ENCODE measurements at regions not wholly inside any gene's neighbourhood (a gene's known extent, or its start where the extent isn't known, plus 50 kb on each side); places are given as distances from the start of the nearest gene placed in this dataset.
"Not testable (repeated sequence)": the region's sequence is repeated elsewhere in the genome, so short reads cannot be mapped to it uniquely, and the experiment has no call there.

DNA sequence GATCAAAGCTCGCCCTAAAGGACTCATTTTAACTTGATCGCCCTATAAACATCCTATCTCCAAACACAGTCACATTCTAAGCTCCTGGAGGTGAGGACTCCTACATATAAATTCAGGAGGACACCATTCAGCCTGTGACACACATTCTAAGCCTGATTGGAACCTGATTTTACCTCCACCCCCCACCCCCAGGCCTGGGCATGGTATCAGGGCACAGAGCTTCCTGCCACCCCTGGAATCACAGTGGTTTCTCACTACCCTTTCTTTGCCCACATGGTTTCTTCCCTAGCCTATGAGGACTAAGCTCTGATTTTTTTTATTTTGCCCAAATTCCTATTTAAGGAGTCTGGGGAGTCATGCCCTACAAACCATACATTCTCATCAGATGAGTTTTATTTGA is 428.1 kb upstream of the ID2 start:
- DNase-seq: no peak

DNA sequence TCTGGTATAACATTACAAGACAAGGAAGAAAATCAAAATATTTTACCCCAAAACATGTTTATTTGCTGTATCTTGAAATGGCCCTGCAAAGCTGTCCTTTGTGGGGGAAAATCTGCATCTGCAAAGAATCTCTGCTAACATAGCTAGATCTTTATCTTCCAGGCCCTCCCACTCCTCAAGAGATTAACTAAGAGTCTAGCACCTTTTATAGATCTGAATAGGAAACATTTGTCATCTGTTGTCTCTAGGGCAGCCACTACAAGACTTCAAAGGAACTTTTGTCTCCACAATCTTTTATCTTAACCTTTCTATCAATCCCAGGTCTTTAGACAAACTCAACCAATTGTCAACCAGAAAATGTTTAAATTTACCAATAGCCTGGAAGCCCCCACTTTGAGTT is 427.6 kb upstream of the ID2 start:
- not testable (repeated sequence) for DNase-seq

DNA sequence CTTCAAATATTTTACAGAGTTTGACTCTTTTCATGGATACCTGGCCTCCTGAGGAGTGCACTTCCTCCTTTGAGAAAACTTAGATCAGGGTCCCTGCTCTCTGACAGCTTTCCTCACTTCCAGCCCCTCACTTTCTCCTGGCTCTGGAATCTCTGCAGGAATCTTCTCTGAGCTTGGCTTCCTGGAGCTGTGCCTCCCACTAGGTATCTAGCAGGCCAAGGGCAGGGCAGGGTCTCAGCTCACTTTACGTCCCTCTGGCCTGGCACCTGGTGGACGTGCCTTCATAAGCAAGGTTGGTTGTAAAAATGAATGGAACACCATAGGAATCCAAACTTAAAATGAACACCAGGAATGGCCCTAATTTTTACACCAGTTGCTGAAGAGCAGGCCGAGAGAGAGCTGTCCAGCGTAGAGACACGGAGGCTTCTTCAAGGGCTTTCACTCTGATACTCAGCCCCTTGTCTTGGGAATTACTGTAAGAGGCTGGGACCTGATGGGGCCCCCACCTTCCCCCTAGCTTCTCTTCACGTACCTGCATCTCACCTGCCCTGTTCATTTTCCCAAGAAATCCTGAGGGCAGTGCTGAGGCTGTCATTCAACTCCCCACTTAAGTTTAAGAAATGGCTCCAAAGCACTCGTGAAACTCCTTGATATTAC is 426.9 kb upstream of the ID2 start:
- no peak for DNase-seq

DNA sequence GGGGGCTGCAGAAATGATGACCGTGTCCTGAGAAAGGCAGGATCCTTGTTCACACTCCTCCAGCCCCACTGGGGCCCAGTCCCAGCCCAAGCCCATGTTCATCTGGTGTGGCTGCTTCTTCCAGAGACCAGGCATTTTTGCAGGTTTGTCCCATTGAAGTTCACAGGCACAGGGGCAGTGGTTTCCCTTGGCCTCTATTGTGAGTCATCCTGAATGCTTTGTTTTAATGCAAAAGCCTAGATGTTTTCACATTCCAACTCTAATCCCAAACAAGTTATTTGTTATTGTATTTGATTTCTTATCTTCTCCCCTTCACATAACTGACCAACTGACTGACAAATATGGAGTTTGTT is 426.4 kb upstream of the ID2 start:
- no peak for DNase-seq

DNA sequence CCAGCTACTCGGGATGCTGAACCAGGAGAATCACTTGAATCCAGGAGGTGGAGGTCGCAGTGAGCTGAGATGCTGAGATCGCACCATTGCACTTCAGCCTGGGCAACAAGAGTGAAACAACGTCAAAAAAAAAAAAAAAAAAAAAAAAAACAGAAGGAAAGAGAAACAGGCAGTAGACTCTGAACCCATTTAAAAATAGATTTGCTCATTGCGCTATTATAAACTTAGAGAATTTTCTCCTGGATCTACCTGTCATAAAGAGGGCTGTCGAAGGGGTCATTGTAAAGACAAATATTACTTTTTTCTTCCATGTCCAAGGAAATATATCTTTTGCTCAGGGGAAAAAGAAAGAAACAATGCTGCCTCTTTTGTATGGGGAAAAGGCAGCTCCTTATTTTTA is 425.0 kb upstream of the ID2 start:
- no peak for DNase-seq

DNA sequence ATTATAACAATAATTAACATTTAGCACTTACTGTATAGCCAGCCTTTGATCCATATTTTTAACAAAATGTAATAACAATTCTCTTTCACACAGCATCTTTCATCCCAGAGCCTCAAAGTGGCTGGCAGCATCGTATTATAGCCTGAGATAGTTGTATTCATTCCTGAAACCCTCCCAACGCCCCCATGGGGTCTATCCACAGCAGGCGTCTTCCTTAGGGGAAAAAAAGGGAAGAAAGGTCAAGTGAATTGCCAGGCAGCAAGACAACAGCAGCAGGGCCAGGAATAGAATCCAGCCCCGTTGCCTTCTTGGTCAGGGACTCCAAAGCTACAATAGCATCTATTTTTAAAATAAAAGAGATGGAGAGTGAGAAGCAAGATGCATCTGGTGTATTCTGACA is 424.4 kb upstream of the ID2 start:
- no peak for DNase-seq

DNA sequence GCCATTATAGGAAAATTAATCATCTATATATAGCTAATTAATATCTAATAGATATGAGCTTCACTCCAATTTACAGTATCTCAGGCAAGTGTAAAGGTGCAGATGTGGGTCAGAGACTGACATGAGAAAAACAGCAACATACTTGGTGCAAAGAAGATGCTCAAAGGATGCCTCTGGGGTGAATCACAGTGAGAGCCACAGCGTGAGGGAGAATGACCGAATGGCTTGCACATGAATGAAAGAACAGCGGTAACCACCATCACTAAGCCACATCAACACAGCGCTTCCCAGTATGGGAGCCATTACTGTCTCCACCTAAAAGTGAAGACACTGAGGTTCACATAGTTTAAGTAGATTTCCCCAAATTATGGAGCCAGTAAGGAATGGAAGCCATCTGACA is 423.4 kb upstream of the ID2 start:
- DNase-seq: no peak

DNA sequence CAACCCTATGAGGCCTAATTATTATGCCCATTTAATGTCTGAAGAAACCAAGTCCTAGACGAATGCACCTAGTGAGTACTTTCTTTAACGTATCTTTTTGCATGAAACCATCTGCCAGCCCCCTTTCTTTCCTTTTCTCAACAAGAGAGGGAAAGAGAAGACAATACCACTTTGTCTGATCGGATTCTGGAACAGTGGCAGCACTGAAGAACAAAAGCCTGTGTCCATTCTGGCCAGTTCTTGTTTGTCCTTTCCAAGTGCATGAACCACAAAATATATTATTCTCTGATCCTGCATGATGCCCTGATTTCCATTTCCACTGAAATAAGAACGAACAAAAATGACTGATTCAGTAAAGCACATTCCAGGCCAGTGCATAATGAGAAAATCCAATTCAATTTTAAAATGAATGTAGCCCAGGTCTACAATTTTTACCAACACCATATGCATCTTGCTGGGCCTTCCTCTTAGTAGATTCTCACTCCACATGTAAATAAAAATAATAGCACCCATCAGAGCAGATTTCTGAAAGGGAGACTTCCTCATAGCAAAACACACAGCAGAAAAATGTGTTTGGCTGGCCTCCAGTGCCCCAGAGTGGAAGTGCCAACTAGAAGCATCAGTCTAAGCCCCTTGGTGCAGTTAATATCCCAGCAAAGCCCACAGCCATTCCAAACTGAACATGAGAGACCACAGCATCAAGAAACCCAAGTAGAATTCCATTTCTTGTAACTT is 422.6 kb upstream of the ID2 start:
- DNase-seq: no peak

DNA sequence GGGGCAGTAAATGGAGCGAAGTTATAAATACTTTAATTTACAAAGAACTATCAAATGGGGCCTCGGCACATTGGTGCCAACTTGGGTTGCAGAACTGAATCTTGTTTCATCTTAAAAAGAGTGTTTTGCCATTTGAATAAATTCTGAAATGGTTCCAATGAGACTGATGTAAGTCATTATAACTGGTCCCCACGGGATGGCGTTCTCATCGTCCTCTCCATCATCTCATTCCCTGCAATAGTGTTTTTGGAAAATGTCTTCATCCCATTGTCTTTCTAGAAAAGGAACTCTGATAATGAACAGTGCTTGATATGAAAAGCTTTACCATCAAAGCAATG is 422.0 kb upstream of the ID2 start:
- DNase-seq: no peak

DNA sequence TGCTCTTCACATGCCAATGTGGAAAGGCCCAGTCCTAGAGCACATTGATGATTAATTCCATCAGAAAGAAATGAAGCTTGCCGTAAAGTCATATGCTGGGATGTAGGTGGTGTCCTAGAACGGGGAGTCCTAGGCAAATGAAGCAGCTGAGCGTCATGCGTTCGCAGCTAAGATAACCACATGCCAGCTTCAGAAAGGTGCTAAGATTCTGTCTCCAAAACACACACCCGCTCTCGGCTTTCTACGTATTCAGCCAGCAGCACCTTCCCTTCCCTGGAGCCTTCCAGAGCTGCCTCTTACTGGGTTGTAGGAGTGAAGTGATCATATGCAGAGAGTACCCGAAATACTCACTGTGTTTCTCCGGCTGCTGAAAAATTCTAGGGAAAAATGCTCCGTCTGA is 421.6 kb upstream of the ID2 start:
- no peak for DNase-seq

DNA sequence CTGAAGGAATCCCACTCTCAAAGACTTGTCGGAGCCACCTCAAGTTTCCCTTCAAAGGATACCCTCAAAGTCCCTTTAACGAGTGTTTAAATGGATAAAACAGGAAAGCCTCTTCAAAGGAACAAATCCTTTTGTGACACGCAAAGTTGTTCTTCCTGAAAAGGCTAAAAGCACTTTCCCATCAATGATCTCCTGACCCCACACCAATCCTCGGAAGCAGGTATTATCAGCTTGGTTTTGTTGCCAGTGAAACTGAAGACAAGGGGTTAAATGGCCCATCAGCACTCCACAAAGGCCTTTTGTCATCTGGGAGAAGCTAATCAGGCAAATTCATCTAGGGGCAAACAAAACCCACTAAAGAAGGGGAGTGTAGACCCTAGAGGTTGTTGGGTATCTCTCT is 418.0 kb upstream of the ID2 start:
- no peak for DNase-seq

DNA sequence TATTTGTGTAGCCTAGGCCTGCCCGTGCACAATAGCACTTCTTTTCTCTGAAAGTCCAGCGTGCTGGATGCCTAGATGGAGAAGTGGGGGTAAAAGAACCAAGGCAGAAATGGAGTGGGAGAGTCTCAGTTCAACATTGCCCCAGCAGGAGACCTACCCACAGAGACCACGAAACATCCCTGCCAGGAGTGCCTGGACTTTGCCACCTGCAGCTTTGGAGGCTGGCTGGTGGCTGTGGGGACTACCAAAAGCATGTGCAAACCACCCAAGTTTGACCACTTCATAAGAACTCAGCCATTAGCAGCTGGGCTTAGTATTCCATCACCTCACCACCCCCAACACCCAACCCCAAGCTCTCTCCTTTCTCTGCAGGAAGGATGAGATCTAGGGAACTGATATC is 416.9 kb upstream of the ID2 start:
- DNase-seq: no peak

DNA sequence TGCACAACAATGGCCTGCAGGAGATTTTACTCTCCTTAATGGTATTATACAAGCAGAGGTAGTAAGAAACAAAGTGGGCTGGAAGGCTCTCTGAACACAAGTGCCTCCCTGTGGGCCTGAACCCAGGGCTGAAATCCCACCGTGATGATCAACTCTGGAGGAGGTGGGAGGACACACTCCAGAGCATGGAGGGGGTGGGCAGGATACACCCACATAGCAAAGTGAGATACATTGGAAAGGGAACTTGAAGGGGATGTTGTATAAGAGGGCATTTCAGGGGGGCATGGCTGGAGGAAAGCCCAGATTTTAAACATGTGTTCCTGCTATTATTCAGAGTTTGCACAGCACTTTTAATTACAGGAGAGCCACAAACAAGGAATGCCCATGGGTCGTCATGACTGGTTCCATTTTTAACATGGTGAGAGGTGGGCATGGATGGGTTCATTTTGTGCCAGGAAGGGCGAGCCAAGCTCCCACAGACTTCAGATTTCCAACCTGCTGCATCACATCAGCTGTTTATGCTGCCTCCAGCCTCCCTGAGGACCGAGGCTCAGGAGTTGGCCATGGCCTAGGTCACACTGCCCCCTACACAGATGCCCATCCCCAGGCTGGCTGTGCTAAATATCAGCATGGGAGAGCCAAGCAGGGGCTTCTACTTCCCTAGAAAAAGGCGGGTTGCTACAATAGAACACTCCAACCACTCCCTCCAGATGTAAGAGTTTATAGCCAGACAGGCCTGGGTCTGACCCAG is 416.2 kb upstream of the ID2 start:
- no peak for DNase-seq

DNA sequence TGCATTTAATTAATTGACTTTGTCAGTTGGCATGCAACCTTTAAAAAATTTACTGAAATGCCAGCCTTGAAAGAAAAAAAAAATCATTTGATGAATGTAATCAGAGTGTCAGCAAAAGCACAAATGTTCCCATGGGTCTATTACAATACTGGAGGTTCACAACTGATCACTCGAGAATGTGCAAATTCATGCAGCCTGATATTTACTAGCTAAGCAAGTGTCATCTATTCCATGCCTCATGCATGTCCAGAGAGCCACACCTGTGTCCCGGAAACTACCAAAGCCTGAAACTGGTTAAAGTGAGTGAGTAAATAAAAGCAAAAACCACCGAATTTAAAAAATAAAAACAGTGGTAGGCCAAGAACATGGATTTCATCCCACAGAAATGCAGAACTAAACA is 415.3 kb upstream of the ID2 start:
- no peak for DNase-seq

DNA sequence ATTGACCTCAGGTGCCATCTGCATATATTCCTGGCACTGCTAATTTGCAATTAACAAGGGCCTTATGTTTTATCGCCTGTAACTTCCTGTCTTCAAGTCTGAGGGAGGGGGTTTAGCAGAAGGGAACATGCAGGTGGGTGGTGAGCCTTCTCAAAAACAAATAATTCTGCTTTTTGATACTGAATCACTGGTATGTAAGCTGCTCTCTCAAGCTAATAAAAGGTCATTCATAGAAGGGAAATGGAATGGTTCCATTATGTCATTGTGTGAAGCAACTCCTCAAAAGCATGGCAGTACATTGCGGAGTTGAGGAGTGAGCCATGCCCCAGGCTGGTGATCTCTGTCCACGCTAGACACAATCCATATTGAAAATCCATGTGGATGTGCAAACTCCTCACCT is 414.8 kb upstream of the ID2 start:
- DNase-seq: no peak

DNA sequence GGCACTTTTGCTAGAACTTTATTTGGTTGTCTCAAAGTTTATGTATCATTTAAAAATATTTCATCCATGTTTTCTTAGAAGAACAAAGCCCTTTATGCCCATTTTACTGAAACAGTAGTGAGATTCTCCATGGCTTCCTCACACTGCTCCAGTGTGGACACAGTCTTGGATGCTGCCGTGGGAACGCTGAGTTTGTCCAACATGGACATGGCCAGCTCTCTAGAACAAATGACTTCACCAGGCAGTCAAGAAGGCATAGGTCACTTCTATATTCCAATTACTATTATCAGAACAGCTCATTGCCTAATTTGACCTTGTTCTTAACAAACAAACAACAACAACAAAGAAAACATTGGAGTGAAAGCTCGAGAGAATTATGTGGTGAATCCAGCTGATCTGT is 414.1 kb upstream of the ID2 start:
- DNase-seq: no peak

DNA sequence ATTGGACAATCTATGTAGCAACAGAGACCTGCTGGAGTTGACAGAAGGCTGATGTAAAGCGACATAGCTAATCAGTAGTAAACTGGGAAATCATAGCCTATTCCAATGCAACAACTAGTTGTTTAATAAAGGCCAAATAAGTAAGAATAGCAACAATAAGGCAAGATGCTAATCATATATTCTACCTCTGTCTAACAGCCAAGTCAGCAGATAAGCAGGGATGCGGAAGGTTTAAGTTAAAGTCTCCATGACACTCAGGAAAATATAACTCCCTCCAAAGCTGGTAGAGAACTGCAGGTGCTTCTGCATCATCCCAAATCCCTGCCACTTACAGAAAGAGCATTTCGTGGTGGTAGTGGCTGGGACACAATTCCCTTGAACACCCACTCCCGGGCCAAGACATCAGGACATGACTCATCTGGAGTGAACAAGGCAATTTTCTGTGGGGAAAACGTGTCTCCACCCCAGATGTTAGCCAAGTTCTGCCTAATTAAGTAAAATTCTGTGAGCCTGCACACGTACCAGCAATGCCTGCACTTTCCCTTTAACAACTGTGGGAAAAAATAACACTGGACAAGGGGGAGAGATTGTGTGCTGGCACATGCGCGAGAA is 413.6 kb upstream of the ID2 start:
- DNase-seq: no peak

DNA sequence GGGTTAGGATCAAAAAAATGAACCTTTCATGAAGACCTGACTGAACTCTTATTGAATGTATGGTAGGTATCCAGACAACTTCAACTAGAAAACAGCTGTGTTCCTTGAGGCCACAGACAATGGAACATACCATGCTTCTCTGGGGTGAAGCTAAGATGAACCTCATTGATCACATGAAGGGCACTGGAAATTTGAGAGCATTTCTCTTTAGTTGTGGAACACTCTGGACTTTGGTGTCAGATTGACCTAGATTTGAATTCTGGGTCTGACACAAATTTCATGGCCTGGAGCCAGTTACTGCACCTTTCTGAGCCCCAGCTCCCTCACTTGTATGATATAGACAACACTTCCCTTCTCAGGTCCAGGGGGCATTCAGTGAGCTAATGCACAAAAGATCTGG is 411.2 kb upstream of the ID2 start:
- DNase-seq: no peak

DNA sequence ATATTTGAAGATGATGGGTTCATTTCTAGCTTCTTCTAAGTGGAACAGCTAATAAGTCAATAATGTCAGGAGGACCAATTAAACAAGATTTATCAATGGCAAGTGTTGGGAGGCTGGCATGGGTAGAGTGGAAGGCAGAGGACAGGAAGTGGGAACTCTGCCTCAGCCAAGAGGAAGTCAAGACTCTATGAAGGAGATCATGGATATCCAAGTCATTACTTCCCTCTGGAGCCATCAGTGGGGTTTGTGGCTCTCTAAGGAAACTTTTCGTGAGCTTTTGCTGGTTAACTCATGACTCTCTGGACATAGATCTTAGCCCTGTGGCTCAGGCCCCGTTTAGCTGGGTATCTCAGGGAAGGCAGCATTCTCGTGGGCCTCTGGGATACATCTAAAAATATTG is 410.4 kb upstream of the ID2 start:
- DNase-seq: no peak

DNA sequence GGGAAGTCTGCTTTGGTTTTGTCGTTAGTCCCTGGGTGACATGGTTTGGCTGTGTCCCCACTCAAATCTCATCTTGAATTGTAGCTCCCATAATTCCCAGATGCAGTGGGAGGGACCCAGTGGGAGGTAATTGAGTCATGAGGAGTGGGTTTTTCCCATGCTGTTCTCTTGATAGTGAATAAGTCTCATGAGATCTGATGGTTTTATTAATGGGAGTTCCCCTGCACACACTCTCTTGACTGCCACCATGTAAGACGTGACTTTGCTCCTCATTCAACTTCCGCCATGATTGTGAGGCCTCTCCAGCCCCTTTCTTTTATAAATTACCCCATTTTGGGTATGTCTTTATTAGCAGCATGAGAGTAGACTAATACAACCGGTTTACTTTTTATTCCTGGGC is 405.8 kb upstream of the ID2 start:
- DNase-seq: no peak

DNA sequence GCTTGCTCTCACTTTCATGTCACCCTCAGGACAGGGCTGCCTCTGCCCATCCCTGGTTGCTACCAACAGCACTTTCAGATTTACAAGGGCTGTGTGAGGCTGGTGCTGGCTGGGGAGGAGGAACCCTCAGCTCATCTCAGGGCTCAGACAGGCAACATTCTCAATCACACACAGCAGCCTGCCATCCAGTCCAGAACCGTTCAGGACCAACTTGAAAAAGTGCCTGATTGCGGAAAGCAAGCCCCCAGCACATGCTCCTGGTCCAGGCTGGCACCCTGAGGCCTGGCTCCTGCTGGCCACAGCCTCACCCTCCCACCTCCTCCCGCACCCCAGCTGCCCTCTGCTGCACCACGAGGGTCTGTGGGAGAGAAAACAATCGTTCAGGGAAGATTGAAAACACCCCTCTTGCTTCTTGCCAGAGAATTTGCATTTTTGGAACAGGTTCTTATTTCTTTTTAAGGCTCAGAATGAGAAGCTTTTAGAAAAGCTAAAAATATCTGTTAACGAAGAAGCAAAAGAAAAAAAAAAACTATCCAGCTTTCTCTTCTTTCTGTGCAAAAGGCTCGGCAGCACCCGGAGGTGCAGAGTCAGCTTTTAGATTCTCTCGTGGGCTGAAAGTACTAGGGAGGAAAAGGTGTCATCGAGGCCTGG is 403.8 kb upstream of the ID2 start:
- DNase-seq: no peak

DNA sequence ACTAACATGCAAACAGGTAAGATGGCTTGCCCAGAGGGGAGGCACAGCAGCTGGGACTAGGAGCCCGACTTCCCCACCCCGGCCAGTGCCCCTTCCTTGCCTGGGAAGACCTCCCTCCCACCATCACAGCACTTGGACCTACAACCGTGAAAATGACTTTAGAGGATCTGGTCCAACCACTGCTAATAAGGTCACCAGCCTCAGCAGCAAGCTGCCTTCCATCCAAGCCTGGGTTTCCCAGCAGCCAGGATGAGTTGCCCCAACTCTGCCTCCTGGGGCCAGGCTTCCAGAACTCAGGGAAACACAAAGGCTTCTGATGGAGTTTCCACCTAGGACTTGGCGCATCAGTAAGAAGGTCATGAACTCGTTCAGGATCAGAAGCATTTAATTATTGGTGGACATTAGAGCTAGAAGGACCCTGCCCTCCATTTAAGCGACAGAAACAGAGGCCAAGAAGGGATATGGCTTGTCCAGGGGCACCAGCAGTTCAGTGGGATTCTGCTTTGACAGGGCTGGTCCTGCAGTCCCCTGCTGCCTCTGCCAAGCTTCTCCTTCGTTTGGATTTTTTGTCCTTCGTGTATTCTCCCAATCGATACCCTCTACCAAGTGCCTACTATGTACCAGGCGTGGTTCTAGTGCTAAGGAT is 403.0 kb upstream of the ID2 start:
- no peak for DNase-seq

DNA sequence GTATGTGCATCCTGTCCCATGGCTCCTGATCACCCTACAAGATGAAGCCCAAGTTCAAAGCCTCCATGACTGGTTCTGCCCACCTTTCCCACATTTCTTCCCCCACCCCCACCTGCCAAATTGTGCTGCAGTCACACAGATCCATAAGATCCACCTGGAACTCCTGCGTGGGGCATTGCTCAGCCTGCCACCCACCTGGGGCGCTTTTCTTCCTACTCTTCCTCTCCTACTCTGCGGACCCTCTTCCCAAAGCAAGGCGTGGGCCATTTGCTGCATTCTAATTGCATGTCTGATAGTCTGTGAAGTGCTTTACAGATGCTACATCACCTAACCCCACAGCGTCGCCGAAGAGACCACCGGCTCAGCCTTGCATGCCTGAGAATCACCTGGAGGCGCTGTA is 402.4 kb upstream of the ID2 start:
- no peak for DNase-seq

Measured in NCI-H82 (cell line).